Gastrocnemius medialis (tissue), 4 donors: ENCODE measurements at regions not wholly inside any gene's neighbourhood (a gene's known extent, or its start where the extent isn't known, plus 50 kb on each side); places are given as distances from the start of the nearest gene placed in this dataset.
A peak's percentile ranks its signal among the peaks of the same experiment; 100 is the strongest.

ENCODE experiments used
- ATAC-seq, 2 donors: fragments of 150-250 bp; one replicate each; pipeline ENCODE4 v1.9.1; 2016
- DNase-seq, 2 donors: peaks; one replicate each; pipeline ENCODE4 v3.0.0-alpha.2; 2019
- H3K27ac ChIP-seq, 4 donors: fragments of 200-600 bp; sonication (generic); 1 replicate in 1 of 4; 2 replicates in 3 of 4; pipeline ENCODE4 v1.5.1; 2016 to 2018; ENCODE audit warnings: mild to moderate bottlenecking in 2 of 4, moderate library complexity in 1 of 4
- H3K27me3 ChIP-seq, 3 donors: fragments of 200-600 bp; sonication (generic) in 2 of 3; 1 replicate in 1 of 3; 2 replicates in 2 of 3; pipeline versions ENCODE4 v1.5.1 to v1.6.0; 2016 to 2019; ENCODE audit warnings: mild to moderate bottlenecking in 1 of 3, moderate library complexity in 1 of 3
- H3K36me3 ChIP-seq, 2 donors: fragments of 200-600 bp; sonication (generic) in 1 of 2; one replicate each; pipeline ENCODE4 v1.5.1; 2017 to 2018
- H3K4me1 ChIP-seq, 2 donors: fragments of 200-600 bp; sonication (generic) in 1 of 2; one replicate each; pipeline ENCODE4 v1.5.1; 2016 to 2017; ENCODE audit warnings: mild to moderate bottlenecking in 2 of 2
- H3K4me3 ChIP-seq, 4 donors: fragments of 200-600 bp; sonication (generic) in 3 of 4; 1 replicate in 1 of 4; 2 replicates in 3 of 4; pipeline ENCODE4 v1.5.1; 2016 to 2019; ENCODE audit warnings: mild to moderate bottlenecking in 2 of 4
- H3K9me3 ChIP-seq, 3 donors: fragments of 200-600 bp; sonication (generic) in 2 of 3; 1 replicate in 1 of 3; 2 replicates in 2 of 3; pipeline ENCODE4 v1.5.1; 2016 to 2019
- POLR2A ChIP-seq, 2 donors: fragments of 450-650 bp; IDR thresholded peaks; one replicate each; pipeline ENCODE4 v1.6.1; 2017; ENCODE audit warnings: antibody characterized with exemption in 2 of 2, mild to moderate bottlenecking in 2 of 2, moderate library complexity in 2 of 2
- in situ Hi-C, 4 donors: fragments of 200-750 bp; cut with MboI; loops; one replicate each; pipeline versions ENCODE4 v1.15.0 to v1.8.0; 2017; ENCODE audit warnings: low sequenced_read_pairs in 4 of 4
- intact Hi-C: fragments of 100-400 bp; cut with DNase I; formaldehyde crosslinking; loops from one replicate; pipeline ENCODE4 v1.15.1; 2023; ENCODE audit warnings: low total_unique reads
- TF ChIP-seq, protein P1 (sequence below), 5 experiments: fragments of 450-650 bp in 3 of 5; fragments of 200-600 bp in 2 of 5; sonication (generic) in 2 of 5; IDR thresholded peaks in 4 of 5; conservative IDR thresholded peaks in 1 of 5; 1 replicate in 4 of 5; 2 replicates in 1 of 5; pipeline ENCODE4 v1.5.1; 2016 to 2019; ENCODE audit warnings: antibody characterized with exemption in 5 of 5, mild to moderate bottlenecking in 3 of 5, moderate library complexity in 3 of 5

DNA sequence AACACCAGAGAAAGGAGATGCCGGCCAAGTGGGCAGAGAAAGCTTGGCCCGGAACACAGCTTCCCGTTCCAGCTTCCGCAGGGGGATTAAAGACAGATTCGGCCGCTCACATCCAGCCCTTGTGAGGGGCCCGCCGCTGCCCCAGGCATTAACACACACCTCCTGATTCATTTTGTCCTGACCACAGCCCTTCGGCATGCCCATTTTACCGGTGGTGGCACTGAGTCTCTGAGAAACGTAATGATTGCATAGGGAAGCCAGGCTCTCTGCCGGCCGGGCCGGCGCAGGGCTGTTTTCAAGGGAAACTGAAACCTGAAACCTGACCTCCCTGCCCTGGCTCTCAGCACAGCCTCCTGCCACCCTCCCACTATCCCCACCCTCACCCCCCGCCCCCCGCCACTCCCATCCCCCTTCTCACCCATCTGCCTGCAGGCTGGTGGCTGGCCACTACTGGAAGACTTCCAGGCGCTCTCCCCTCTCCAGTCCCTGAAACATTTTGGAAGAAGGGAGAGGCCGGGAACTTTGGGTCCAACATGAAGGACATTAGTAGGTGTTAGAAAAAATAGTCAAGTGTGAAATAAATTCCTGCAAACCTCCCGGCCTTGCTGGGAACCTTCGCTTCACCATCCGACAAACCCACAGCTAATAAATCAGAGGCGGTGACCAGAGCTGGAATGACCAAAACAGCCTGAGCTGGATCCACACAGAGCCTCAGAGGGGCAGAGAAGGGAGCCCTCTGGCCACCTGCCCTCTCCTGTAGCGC, 83.5 kb upstream of the CUX1 start:
- Histone ChIP-seq H3K27me3 (no peaks in the 10 kb centered on the region), H3K27ac (peak overlapping the region; percentile 23 to 41 (median 29)), H3K36me3 (no peaks in the 10 kb centered on the region), H3K4me3 (peak overlapping the region; percentile 38 to 56 (median 44)), H3K9me3 (no peaks in the 10 kb centered on the region), H3K4me1 (peaks cover 4 to 11% of the 10 kb centered on the region in 2 donors)
- TF ChIP-seq, protein P1, sequence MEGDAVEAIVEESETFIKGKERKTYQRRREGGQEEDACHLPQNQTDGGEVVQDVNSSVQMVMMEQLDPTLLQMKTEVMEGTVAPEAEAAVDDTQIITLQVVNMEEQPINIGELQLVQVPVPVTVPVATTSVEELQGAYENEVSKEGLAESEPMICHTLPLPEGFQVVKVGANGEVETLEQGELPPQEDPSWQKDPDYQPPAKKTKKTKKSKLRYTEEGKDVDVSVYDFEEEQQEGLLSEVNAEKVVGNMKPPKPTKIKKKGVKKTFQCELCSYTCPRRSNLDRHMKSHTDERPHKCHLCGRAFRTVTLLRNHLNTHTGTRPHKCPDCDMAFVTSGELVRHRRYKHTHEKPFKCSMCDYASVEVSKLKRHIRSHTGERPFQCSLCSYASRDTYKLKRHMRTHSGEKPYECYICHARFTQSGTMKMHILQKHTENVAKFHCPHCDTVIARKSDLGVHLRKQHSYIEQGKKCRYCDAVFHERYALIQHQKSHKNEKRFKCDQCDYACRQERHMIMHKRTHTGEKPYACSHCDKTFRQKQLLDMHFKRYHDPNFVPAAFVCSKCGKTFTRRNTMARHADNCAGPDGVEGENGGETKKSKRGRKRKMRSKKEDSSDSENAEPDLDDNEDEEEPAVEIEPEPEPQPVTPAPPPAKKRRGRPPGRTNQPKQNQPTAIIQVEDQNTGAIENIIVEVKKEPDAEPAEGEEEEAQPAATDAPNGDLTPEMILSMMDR (IDR thresholded peaks at IDR 0.05 in 4 of 5, conservative IDR thresholded peaks at IDR 0.05 in 1 of 5), result no peak
- TF ChIP-seq POLR2A (IDR thresholded peaks at IDR 0.05), result no peak
- intact Hi-C loops, result no loop called here
- ATAC-seq, result peak; percentile 83 to 84
- in situ Hi-C loops, result no loop called here
- peak in 1 of 2 donors; percentile 53 for DNase-seq

DNA sequence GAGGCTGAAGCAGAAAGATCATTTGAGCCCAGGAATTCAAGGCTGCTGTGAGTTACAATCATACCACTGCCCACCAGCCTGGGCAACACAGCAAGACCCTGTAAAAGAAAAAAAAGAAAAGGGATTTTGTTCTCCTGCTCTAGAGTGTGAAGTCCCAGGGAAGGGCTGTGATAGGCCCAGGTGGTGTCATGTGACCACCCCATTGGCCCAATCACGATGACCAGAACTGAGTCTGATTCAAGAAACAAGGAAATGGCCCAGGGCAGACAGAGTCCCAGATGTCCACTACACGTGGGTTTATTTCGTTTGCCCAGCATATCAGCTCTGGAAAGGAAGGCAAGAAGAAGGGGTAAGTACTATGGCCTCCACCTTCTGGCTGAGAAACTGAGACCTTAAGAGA, 81.3 kb upstream of the CUX1 start:
- Histone ChIP-seq H3K27ac (no peak overlapping the region), H3K36me3 (no peaks in the 10 kb centered on the region), H3K9me3 (no peaks in the 10 kb centered on the region), H3K4me3 (no peak overlapping the region), H3K27me3 (no peaks in the 10 kb centered on the region), H3K4me1 (peaks cover 4 to 11% of the 10 kb centered on the region in 2 donors)
- in situ Hi-C loops (no loop called here), intact Hi-C loops (no loop called here)
- DNase-seq (no peak), ATAC-seq (no peak)
- TF ChIP-seq, protein P1 (IDR thresholded peaks at IDR 0.05 in 4 of 5, conservative IDR thresholded peaks at IDR 0.05 in 1 of 5), result no peak
- TF ChIP-seq POLR2A (IDR thresholded peaks at IDR 0.05), result no peak

DNA sequence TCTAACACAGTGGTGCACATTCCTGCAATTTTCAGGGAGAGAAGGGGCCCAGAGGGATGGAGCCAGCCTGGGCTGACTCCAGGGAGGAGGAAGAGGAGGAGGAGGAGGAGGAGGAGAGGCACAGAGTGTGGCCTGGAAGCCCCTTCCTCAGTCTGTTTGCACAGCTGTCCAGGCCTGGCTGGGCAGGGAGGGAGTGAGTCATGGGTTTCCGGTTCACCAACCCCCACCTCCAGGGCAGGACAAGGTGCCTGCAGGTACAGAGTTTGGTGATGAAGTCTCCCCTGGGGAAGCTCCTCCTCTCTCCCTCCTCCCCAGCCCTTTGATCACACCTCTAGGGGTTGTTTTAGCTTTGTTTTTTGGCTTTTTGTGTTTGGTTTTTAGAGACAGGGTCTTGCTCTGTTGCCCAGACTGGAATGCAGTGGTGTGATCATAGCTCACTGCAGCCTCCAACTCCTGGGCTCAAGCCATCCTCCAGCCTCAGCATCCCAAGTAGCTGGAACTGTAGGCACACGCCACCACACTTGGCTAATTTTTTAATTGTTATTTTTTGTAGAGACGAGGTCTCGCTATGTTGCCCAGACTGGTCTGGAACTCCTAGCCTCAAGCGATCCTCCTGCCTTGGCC, 77.5 kb upstream of the CUX1 start:
- Histone ChIP-seq H3K27me3 (peaks cover 0 to 12% (median 2%) of the 10 kb centered on the region in 3 donors), H3K4me3 (no peak overlapping the region), H3K4me1 (peaks cover 0 to 4% of the 10 kb centered on the region in 2 donors), H3K27ac (no peak overlapping the region), H3K9me3 (no peaks in the 10 kb centered on the region), H3K36me3 (no peaks in the 10 kb centered on the region)
- intact Hi-C loops (loop anchor here (10.0 kb wide), 1 partner anchor 495 kb away; no protein-coding TSS in a partner anchor), in situ Hi-C loops (no loop called here)
- TF ChIP-seq, protein P1 (IDR thresholded peaks at IDR 0.05 in 4 of 5, conservative IDR thresholded peaks at IDR 0.05 in 1 of 5), result no peak
- TF ChIP-seq POLR2A (IDR thresholded peaks at IDR 0.05), result no peak
- ATAC-seq (no peak), DNase-seq (no peak)

DNA sequence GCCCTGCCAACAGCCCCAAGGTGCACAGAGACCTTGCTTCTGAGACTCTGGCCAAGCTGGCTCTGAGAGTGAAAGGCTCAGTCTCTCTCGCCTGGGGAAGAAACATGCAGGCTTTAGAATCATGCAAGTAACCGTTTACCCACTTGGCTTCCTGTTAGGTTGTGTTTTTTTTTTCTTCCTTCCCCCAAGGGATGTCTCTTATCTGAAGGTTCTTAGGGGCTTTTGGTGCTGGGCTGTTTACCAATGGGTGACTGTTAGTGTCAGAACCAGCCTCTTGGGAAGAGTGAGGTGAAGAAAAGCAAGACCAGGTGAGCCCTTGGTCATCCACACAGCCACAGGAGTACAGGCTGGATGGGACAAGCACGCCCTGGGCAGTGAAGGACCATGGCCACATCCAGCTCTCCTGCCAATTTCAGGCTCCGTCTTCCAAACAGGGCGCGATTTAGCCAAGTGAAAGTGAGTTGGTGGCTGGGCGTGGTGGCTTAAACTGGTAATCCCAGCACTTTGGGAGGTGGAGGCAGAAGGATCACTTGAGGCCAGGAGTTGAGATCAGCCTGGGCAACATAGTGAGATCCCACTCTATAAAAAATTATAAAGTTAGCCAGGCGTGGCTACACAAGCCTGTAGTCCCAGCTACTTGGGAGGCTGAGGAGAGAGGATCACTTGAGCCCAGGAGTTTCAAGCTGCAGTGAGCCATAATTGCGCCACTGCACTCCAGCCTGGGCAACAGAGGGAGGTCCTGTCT, 76.3 kb upstream of the CUX1 start:
- no peaks in the 10 kb centered on the region for H3K36me3 ChIP-seq
- intact Hi-C loops, result loop anchor here (10.0 kb wide), 1 partner anchor 494 kb away; no protein-coding TSS in a partner anchor
- H3K4me3 ChIP-seq, result no peak overlapping the region
- DNase-seq (no peak), ATAC-seq (no peak)
- in situ Hi-C loops, result no loop called here
- no peak for TF ChIP-seq POLR2A (IDR thresholded peaks at IDR 0.05)
- H3K27ac ChIP-seq, result no peak overlapping the region
- no peaks in the 10 kb centered on the region for H3K9me3 ChIP-seq
- H3K27me3 ChIP-seq, result peaks cover 0 to 12% (median 2%) of the 10 kb centered on the region in 3 donors
- peaks cover 0 to 4% of the 10 kb centered on the region in 2 donors for H3K4me1 ChIP-seq
